ENCODE measurements at regions not wholly inside any gene's neighbourhood (a gene's known extent, or its start where the extent isn't known, plus 50 kb on each side); places are given as distances from the start of the nearest gene placed in this dataset.

GRCh38 chr20:33910056-33910455 is 83.7 kb upstream of the RALY start:
- TF ChIP-seq CTCF (IDR thresholded peaks at IDR 0.05) (no peak), POLR2A (IDR thresholded peaks at IDR 0.05) (no peak)
